DMS53 treated with DMSO at 0.1 percent for 48 hours (cell line): ENCODE measurements at regions not wholly inside any gene's neighbourhood (a gene's known extent, or its start where the extent isn't known, plus 50 kb on each side); places are given as distances from the start of the nearest gene placed in this dataset.

ENCODE experiments used
- DNase-seq: peaks from one replicate; lab custom pipeline; 2025; ENCODE audit not compliant: unreplicated experiment; lab: John Stamatoyannopoulos, UW

DNA sequence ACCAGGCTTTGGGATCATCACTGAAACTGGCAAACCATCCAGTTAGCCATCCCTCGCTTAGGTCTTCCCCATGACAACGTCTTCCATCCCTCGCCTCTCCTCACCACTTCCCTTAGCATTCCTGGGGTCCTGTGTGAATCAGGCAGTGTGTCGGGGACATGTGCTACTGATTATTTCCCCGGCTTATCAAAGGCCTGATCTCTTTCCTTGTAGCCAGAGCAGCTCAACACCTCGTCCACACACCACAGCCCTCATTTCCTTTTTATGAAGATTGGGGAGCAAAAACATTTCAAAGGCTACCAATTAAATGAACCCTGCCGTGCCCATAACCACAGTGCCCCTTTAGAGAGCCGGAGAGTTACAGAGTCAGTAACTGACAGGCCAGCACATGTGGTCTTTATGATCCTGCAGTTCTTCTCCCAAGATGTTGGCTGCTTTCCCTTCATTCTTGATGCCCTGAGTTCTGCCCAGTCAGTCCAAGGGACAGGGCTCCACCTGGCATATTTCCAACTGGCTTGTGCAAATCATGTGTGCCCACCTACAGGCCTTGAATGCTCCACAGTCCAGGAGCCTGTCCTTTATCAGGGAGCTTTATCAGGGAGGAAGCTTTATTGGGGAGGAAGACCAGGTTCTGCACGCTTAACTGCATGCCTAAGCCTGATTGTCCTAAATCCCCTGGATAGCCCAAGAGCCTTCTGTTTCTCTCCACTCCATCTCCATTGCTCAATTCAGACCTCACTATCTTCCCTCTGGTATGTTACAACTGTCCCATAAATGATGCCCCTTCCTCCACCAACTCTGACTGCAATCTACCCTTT lies 343.1 kb downstream of the CYRIA start:
- no peak for DNase-seq

GRCh38 chr2:16321872-16322271 lies 343.8 kb downstream of the CYRIA start:
- no peak for DNase-seq

- no peak for DNase-seq
These were observed 344.4 kb downstream of the CYRIA start for GRCh38 chr2:16321256-16321655.

- DNase-seq, result no peak
These were observed 344.9 kb downstream of the CYRIA start for GRCh38 chr2:16320716-16321115.

DNA sequence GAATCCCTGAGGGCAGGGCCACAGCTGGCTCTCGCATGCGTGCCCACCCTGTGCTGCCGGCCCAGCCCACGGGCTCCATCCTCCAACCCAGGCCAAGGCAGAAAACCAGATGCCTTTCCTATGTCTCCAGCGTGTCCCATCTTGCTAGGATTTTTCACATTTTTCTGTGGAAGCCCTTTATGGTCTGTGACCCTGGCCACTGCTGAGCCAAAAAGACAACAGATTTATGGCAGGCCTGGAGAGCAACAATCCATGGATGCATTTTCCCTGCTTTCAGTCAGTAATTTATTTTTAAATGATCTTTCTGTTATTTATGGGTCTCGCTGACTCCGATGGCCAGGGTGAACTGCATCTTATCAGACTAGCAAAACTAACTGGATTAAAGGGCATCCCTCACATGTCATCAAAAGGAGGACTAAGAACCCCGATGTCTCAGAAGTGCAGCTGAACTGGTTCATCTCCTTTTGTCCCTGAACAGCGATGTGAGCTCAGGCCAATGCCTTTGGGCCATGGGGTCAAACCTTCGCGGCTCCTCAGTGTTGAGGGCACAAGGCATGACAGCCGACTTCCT lies 346.0 kb downstream of the CYRIA start:
- DNase-seq, result no peak

DNA sequence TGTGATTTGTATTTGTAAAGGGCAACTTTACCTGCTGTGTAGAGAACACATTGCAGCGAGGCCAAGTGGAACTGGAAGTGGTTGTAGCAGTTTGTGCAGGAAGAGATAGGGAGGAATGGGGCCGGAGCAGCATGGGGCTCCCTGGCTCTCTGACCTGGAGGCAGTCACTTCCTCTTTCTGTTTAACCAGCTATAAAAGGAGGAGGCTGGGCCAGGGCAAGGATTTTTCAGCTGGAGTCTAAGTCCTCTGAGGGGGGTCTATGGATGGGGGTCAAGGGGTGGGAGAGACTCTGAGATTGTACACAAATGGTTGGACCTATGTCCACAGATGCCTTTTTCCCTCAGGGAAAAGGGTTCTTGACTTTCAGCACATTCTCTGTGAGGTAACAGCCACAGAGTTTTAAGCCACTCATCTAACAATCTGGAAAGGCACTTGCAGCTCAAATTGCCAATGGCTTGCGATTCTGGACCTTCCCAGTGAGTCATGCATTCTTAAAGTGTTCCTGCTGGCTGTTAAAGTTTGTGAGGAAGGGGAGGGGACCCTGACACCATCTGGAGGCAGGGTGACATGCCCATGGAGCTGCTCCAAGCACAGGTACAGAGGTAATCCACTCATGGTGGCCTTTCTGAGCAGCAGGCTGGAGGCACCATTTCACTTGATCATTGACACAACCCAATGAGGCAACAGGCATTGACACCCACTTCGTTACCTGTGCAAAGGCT lies 347.0 kb downstream of the CYRIA start:
- DNase-seq, result no peak

DNA sequence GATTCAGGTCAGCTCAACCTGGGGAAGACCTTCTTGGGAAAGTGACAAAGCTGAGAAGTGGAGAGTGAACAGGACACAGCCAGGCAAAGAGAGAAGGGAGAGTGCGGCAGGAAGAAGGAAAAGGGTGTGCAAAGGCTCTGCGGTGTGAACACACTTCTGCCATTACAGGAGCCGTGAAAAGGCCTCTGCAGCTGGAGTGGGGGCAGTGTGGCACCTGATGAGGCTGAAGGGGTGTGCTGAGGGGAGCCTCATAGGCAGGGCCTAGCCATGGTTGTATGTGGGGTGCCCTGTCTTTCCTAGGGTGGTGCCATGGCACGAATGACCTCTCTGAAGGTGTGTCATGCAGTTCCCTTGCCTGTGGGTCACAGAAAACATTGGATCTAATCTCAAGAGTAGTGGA lies 347.6 kb downstream of the CYRIA start:
- no peak for DNase-seq

DNA sequence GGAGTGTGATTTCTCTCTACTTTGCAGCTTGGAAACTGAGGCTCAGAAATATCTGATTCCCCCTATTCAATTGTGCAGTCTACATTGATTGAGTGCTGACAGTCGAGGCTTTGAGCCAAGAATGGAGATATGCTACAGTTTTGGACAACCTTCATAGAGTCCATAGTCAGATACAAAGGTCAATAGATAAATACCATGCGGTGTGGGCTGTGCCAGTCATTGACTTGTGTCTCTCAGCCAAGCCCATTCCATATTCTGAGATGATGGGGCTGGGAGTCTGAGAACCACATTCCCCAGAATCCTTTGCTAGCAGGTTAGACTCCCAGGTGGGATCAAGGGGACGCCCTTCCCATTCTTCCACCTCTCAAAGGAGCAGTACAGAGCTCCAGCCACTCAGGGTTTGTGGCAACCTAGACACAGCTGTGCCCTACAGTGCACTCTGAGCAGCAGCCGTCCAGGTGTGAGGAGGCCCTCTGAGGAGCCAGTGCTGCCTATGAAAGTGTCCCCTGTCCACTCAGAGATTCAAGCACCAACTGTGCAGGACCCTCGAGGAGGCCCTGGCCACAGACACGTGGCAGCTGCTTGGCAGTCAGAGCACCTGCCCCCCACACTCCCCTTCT lies 348.3 kb downstream of the CYRIA start:
- no peak for DNase-seq

DNA sequence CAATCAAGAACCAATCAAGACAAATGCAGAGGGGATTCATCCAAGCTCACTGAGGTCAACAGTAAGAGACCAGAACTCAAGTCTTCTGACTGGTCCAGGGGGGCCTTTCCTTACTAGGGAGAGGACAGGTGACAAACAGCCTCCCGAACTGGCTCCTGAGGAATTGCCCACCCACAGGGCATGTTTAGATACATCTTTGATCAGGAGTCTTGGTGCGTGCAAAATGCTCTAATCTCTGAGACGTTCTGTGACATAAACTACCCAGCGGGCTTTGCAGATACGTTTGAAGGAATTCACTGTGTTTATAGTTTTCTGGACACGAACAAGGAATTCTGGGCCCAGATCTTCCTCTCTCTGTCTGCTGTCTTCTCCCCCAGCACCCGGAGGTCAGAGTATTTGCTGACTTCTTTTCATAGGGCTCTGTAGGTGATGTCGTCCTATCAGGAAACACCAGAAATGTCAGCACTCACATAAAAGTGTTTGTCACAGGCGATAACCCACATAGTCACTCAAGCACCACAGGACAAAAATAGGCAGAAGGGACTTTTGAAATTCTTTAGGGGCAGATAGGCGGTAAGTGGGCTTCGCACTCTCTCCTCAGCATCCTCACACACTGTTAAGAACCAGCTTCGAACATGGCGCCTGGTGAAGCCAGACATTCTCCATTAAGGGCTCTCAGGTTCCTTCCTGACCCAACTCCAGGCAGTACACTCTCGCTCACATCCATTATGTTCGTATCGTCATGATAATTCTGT lies 349.0 kb downstream of the CYRIA start:
- no peak for DNase-seq

DNA sequence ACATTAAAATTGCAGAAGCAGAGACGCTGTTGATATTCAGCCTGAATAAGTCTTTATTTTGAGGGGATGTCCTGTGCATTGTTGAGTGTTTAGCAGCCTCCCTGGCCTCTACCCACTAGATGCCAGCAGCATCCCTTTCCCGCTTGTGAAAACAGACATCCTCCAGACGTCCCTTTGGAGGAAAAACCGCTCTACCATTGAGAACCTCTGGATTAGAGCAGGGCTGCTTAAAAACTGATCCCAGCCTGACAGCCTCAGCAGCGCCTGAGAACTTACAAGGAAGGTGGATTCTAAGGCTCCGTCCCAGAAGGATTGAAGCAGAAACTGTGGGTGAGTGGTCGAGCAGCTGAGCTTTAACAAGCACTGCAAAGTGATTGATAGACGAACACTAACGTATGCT lies 349.7 kb downstream of the CYRIA start:
- no peak for DNase-seq

DNA sequence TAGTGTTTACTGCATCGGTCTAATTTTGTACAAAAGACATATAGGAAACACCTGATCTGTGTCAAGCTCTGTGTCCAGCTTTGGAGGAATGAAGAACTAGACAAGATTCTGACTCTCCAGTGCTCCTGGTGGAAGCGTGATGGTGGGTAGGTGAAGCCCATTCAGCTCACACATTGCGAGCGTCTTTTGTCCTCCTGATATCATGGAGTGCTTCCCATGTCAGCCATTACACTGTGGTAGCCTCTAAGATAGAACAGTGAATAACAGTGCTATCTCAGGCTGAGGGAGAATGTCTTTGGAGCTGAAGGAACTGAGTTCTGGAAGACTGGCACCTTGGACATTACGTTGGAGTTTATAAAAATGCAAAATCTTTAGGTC lies 350.2 kb downstream of the CYRIA start:
- no peak for DNase-seq

GRCh38 chr2:16314691-16315457 lies 350.8 kb downstream of the CYRIA start:
- DNase-seq, result no peak

DNA sequence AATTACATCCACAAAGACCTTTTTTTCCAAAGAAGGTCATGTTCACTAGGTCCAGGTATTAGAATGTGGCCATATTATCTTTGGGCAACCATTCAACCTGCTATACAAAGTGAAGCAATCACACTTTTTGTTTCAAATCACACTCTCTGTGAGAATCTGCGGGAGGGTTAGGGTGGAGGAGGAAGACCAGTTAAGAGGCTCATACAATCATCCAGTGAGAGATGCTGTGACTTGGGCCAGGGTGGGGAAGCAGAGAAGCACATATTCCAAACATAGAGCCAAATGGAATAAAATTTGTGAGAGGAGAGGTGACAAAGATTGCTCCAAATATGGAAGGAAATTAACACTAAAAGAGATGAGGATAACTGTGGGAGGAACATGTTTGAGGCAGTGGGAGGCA lies 351.6 kb downstream of the CYRIA start:
- no peak for DNase-seq

- DNase-seq, result no peak
These were observed 352.2 kb downstream of the CYRIA start for GRCh38 chr2:16313235-16313975.

DNA sequence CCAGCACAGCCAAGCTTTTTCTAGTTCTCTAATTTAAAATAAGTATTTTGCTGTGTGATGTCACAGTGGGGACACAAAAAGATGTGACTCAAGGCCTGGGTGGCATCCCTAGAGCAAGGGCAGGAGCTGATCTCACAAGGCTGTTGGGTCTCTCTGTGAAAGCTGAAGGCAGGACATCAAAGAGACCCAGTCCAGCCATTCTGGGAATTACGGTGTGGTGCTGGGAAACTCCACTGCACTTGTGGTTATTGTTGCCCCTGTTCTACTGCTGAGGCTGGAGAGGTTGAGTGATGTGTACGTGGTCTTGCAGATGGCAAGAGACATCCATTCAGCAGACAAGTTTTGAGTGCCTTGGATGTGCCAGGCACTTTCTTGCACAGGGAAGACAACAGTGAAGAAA lies 352.9 kb downstream of the CYRIA start:
- no peak for DNase-seq

DNA sequence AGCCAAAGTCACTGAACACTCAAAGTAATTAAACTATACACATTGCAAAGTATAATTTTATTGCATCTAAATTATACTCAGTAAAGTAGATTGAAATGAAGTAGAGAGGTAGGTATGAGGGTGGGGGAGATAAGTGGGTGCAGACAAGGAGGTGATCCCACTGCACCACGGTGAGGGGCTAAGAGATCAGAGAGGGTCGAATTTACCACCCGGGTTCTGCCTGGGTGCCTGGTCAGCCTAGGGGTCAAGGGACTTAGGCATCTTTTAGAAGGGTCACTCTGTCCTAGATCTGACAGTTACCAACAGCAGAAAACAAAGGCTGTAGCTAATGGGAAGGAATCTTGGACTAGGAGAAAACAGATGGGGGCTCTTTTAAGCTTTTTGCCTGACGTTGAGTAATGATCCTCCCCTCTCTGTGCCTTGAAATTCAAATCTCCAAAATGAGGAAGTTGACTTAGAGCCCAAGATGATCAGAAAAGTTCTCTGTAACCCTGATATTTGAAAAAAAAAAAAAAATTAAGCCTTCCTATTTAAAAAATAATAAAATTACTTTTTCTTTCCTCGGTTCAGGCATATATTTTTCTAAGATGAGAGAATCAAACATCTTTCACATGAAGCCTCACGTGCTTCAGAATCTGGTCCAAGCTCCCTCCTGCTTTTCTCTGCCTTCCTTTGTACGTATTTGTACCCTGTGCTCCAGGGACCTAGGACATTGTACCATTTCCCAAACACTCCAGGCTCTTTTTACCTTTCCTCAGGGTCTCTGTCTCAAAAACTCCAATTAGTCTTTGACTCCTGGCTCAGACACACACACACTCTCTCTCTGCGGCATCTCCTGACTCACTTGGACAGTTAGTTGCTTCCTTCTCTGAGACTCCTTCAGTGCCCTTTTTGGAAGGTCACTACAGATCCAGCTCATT lies 353.9 kb downstream of the CYRIA start:
- DNase-seq, result no peak

DNA sequence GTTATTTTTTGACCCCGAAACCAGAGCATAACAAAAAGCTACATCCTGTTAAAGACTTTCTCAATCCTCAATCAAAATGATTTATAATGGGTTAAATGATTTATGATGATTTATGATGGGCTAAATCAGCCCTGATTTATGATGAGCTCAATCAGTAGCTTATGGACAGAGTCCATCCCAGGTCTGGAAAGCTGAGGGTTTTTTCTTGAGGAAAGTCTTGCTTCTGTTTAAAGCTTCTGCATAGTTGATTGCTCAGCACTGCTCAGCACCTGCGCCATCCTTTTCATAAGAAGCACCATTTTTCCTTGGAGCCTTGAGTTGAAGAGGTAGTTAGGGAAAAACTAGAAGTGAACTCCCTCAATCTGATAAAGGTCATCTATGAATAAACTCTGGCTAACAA lies 356.8 kb downstream of the CYRIA start:
- DNase-seq, result no peak

DNA sequence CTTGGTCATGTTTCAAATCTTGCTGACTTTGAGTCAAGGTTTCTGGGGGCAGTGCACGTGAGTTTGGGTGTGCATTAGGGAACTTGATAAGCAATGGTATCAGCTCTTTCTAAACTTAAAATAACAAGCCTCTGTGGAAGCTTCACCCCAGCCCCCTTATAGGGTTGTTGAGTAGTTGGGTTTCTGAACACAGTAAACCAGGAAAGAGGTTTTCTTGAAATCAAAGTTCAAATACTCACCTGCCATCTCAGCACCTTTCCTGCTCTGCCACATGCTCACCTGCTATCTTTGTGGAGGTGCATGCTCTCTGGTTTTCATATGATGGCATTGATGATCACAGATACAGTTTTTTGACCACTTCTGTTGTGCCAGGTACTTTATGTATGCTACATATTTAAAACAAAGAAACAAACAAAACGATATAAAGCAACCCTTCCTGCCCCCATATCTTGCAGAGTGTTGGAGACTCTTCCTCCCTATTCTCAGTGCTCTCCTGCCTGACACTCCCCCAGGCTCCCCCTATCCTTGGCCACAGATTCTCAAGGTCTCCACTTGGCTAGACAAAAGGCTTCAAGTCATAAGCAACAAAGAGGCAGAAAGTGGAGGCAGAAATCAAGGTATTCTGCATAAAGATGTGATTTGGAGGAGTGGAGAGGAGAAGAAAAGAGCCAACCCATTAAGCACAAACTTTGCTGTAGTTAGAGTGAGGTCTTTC lies 360.6 kb downstream of the CYRIA start:
- DNase-seq, result no peak
